Neural cell (in vitro differentiated cells): ENCODE measurements at regions not wholly inside any gene's neighbourhood (a gene's known extent, or its start where the extent isn't known, plus 50 kb on each side); places are given as distances from the start of the nearest gene placed in this dataset.
"Not testable (repeated sequence)": the region's sequence is repeated elsewhere in the genome, so short reads cannot be mapped to it uniquely, and the experiment has no call there.

Experiments used
- H2AFZ ChIP-seq: fragments of 200-600, 300-800 bp; sonication (generic), shearing (Covaris generic); 2 replicates; pipeline ENCODE4 v1.6.0; 2014; ENCODE audit warnings: low read depth, mild to moderate bottlenecking, antibody characterized with exemption, low read length, moderate library complexity
- H3F3A ChIP-seq: fragments of 200-600 bp; shearing (Covaris generic); 2 replicates; pipeline ENCODE4 v1.6.1; 2016; ENCODE audit warnings: mild to moderate bottlenecking, moderate library complexity, mixed read lengths, antibody characterized with exemption, low read length; ENCODE audit not compliant: insufficient read depth, poor library complexity, severe bottlenecking
- H3K27ac ChIP-seq: fragments of 200-600, 300-800 bp; sonication (generic), shearing (Covaris generic); 2 replicates; pipeline ENCODE4 v1.5.1; 2014; ENCODE audit warnings: mild to moderate bottlenecking, low read length, moderate library complexity
- H3K27me3 ChIP-seq: fragments of 300-800, 200-600 bp; sonication (generic), shearing (Covaris generic); 2 replicates; pipeline ENCODE4 v1.6.0; 2014; ENCODE audit warnings: mild to moderate bottlenecking, low read depth, low read length, moderate library complexity; ENCODE audit not compliant: insufficient read depth
- H3K36me3 ChIP-seq: fragments of 300-800, 200-600 bp; sonication (generic), shearing (Covaris generic); 2 replicates; pipeline ENCODE4 v1.5.1; 2014; ENCODE audit warnings: mild to moderate bottlenecking, antibody characterized with exemption, low read length, moderate library complexity; ENCODE audit not compliant: insufficient read depth
- H3K4me2 ChIP-seq: fragments of 300-800, 200-600 bp; sonication (generic), shearing (Covaris generic); 2 replicates; pipeline ENCODE4 v1.6.0; 2014; ENCODE audit warnings: mild to moderate bottlenecking, low read length
- H3K4me3 ChIP-seq: fragments of 300-800, 200-600 bp; sonication (generic), shearing (Covaris generic); 2 replicates; pipeline ENCODE4 v1.5.1; 2014; ENCODE audit warnings: mild to moderate bottlenecking, low read length, moderate library complexity
- H3K79me2 ChIP-seq: fragments of 200-600 bp; shearing (Covaris generic); replicated peaks from 2 replicates; pipeline ENCODE4 v1.6.0; 2014; ENCODE audit warnings: mild to moderate bottlenecking, low read length, moderate library complexity; ENCODE audit not compliant: insufficient read depth
- H3K9ac ChIP-seq: fragments of 300-800, 200-600 bp; sonication (generic), shearing (Covaris generic); 2 replicates; pipeline ENCODE4 v1.6.1; 2016; ENCODE audit warnings: mild to moderate bottlenecking, low read length, mixed read lengths
- H3K9me2 ChIP-seq: fragments of 200-600 bp; shearing (Covaris generic); 2 replicates; pipeline ENCODE4 v1.6.1; 2016; ENCODE audit warnings: mild to moderate bottlenecking, low read length, mixed read lengths; ENCODE audit not compliant: insufficient read depth
- H3K9me3 ChIP-seq: fragments of 200-600, 300-800 bp; sonication (generic), shearing (Covaris generic); 2 replicates; pipeline ENCODE4 v1.6.1; 2016; ENCODE audit warnings: mild to moderate bottlenecking, mixed run types, low read length, moderate library complexity, mixed read lengths
- H4K20me1 ChIP-seq: fragments of 200-600 bp; shearing (Covaris generic); 2 replicates; pipeline ENCODE4 v1.6.1; 2016; ENCODE audit warnings: mild to moderate bottlenecking, mixed run types; ENCODE audit not compliant: insufficient read depth
- EP300 ChIP-seq: fragments of 450-650 bp; conservative IDR thresholded peaks from 2 replicates; pipeline ENCODE4 v1.6.1; 2014; ENCODE audit warnings: antibody characterized with exemption, mild to moderate bottlenecking, moderate library complexity; ENCODE audit not compliant: poor library complexity, severe bottlenecking
- EZH2 ChIP-seq: fragments of 200-600, 300-800 bp; shearing (Covaris generic), sonication (generic); IDR thresholded peaks from 2 replicates; pipeline ENCODE4 v1.6.1; 2014; ENCODE audit warnings: antibody characterized with exemption, low read length, borderline replicate concordance, mild to moderate bottlenecking; ENCODE audit not compliant: insufficient read depth, poor library complexity, severe bottlenecking
- MXI1 ChIP-seq: fragments of 450-650 bp; conservative IDR thresholded peaks from 2 replicates; pipeline ENCODE4 v1.6.1; 2014; ENCODE audit warnings: antibody characterized with exemption, mild to moderate bottlenecking; ENCODE audit not compliant: poor library complexity, severe bottlenecking
- POLR2AphosphoS5 ChIP-seq: IDR thresholded peaks from 2 replicates; pipeline ENCODE4 v1.6.1; 2012
- RAD21 ChIP-seq: fragments of 450-650 bp; conservative IDR thresholded peaks from 2 replicates; pipeline ENCODE4 v1.6.1; 2014; ENCODE audit warnings: antibody characterized with exemption, mild to moderate bottlenecking, moderate library complexity
- SMC3 ChIP-seq: fragments of 450-650 bp; conservative IDR thresholded peaks from 2 replicates; pipeline ENCODE4 v1.6.1; 2014; ENCODE audit warnings: antibody characterized with exemption, mild to moderate bottlenecking, moderate library complexity; ENCODE audit not compliant: poor library complexity
- TAF1 ChIP-seq: IDR thresholded peaks from 2 replicates; pipeline ENCODE4 v1.6.1; 2012; ENCODE audit warnings: low read depth
- TF ChIP-seq, protein P1 (sequence below): IDR thresholded peaks from 2 replicates; pipeline ENCODE4 v1.6.1; 2012; ENCODE audit warnings: borderline replicate concordance
- TF ChIP-seq, protein P2 (sequence below): fragments of 450-650 bp; IDR thresholded peaks from 2 replicates; pipeline ENCODE4 v1.5.1; 2014; ENCODE audit warnings: antibody characterized with exemption, mild to moderate bottlenecking, moderate library complexity; ENCODE audit not compliant: poor library complexity, severe bottlenecking

DNA sequence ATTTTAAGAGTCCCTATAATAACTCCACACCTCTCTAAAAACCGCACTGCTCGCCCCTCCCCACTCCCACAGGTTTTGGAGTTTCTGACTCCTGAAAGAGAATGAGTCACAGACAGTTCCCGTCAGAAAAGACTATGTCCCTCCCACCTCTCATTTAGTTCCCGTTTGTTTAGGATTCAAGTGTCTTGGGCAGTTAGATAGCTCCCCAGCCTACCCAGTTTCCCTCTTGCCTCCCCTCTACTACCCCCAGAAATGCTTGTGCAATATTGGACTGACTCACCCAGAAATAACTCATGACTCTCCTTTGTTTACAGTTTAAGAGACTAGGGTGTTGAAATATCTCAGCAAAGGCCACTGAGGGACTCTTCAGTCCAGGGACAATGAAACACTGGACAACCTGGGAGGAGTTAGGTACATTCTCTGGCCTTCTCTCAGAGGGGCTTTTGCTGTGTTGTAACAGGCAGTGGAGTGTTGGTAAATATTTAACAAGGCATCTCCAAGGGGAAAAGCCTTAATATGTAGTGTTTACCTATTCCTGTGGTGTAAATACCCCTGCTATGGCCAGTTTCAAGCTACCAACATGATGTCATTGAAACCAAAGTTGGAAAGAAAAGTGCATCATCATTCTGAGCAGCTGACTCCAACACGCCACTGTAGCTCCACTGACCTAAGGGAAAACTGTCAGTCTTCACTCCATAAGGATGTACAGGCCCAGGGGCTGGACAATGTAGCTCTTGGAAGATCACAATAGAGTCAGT, 96.1 kb upstream of the CHD2 start:
- Histone ChIP-seq H3K79me2 (peaks cover 4% of the 10 kb centered on the region), H3K36me3 (no peaks in the 10 kb centered on the region), H3K27me3 (no peaks in the 10 kb centered on the region), H3F3A (no peaks in the 10 kb centered on the region), H3K27ac (no peak overlapping the region), H3K4me3 (no peak overlapping the region), H4K20me1 (no peaks in the 10 kb centered on the region), H3K9ac (no peak overlapping the region), H3K9me2 (no peaks in the 10 kb centered on the region), H3K4me2 (no peak overlapping the region), H2AFZ (no peak overlapping the region), H3K9me3 (no peaks in the 10 kb centered on the region)
- TF ChIP-seq EZH2 (no peak), SMC3 (no peak), POLR2AphosphoS5 (no peak), EP300 (no peak), RAD21 (no peak), MXI1 (no peak), TAF1 (no peak)
- TF ChIP-seq, protein P1, sequence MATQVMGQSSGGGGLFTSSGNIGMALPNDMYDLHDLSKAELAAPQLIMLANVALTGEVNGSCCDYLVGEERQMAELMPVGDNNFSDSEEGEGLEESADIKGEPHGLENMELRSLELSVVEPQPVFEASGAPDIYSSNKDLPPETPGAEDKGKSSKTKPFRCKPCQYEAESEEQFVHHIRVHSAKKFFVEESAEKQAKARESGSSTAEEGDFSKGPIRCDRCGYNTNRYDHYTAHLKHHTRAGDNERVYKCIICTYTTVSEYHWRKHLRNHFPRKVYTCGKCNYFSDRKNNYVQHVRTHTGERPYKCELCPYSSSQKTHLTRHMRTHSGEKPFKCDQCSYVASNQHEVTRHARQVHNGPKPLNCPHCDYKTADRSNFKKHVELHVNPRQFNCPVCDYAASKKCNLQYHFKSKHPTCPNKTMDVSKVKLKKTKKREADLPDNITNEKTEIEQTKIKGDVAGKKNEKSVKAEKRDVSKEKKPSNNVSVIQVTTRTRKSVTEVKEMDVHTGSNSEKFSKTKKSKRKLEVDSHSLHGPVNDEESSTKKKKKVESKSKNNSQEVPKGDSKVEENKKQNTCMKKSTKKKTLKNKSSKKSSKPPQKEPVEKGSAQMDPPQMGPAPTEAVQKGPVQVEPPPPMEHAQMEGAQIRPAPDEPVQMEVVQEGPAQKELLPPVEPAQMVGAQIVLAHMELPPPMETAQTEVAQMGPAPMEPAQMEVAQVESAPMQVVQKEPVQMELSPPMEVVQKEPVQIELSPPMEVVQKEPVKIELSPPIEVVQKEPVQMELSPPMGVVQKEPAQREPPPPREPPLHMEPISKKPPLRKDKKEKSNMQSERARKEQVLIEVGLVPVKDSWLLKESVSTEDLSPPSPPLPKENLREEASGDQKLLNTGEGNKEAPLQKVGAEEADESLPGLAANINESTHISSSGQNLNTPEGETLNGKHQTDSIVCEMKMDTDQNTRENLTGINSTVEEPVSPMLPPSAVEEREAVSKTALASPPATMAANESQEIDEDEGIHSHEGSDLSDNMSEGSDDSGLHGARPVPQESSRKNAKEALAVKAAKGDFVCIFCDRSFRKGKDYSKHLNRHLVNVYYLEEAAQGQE: no peak
- TF ChIP-seq, protein P2, sequence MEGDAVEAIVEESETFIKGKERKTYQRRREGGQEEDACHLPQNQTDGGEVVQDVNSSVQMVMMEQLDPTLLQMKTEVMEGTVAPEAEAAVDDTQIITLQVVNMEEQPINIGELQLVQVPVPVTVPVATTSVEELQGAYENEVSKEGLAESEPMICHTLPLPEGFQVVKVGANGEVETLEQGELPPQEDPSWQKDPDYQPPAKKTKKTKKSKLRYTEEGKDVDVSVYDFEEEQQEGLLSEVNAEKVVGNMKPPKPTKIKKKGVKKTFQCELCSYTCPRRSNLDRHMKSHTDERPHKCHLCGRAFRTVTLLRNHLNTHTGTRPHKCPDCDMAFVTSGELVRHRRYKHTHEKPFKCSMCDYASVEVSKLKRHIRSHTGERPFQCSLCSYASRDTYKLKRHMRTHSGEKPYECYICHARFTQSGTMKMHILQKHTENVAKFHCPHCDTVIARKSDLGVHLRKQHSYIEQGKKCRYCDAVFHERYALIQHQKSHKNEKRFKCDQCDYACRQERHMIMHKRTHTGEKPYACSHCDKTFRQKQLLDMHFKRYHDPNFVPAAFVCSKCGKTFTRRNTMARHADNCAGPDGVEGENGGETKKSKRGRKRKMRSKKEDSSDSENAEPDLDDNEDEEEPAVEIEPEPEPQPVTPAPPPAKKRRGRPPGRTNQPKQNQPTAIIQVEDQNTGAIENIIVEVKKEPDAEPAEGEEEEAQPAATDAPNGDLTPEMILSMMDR: no peak

DNA sequence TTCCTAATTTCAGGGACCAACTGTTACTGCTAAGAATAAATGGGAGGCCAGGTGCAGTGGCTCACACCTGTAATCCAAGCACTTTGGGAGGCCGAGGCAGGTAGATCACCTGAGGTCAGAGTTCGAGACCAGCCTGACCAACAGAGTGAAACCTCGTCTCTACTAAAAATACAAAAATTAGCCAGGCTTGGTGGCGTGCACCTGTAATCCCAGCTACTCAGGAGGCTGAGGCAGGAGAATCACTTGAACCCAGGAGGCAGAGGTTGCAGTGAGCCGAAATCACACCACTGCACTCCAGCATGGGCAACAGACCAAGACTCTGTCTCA, 95.6 kb upstream of the CHD2 start:
- H3K27ac ChIP-seq, H3K9me3 ChIP-seq, H3K4me3 ChIP-seq, H3K4me2 ChIP-seq, H2AFZ ChIP-seq, H3K27me3 ChIP-seq, H3K79me2 ChIP-seq, H3K36me3 ChIP-seq, H3F3A ChIP-seq, H3K9me2 ChIP-seq, H4K20me1 ChIP-seq, H3K9ac ChIP-seq: not testable (repeated sequence)
